Mesenchymal stem cell (in vitro differentiated cells and primary cell): ENCODE measurements at regions not wholly inside any gene's neighbourhood (a gene's known extent, or its start where the extent isn't known, plus 50 kb on each side); places are given as distances from the start of the nearest gene placed in this dataset.

Experiments used
- DNase-seq: peaks from one replicate; pipeline ENCODE4 v3.0.0-alpha.2; 2013
- H2AFZ ChIP-seq: one replicate; pipeline ENCODE4 v1.6.1; 2013; ENCODE audit warnings: low read depth, mild to moderate bottlenecking, control low read depth, inconsistent platforms, low read length, moderate library complexity
- H2AK5ac ChIP-seq: 2 replicates; pipeline ENCODE4 v1.6.1; 2013; ENCODE audit warnings: low read length, moderate library complexity, mild to moderate bottlenecking, inconsistent platforms; ENCODE audit not compliant: severe bottlenecking
- H2BK120ac ChIP-seq: one replicate; pipeline ENCODE4 v1.6.1; 2013; ENCODE audit warnings: low read depth, mild to moderate bottlenecking, inconsistent platforms, low read length, moderate library complexity
- H2BK12ac ChIP-seq, 2 experiments: one replicate each; pipeline ENCODE4 v1.6.1; 2013; ENCODE audit warnings: inconsistent platforms in 2 of 2, low read length in 2 of 2, mild to moderate bottlenecking in 2 of 2, moderate library complexity in 2 of 2, control low read depth in 1 of 2
- H2BK15ac ChIP-seq: one replicate; pipeline ENCODE4 v1.6.1; 2013; ENCODE audit warnings: mild to moderate bottlenecking, low read depth, inconsistent platforms; ENCODE audit not compliant: poor library complexity, severe bottlenecking
- H2BK5ac ChIP-seq: 2 replicates; pipeline ENCODE4 v1.6.1; 2013; ENCODE audit warnings: low read depth, mild to moderate bottlenecking, low read length, control low read depth, inconsistent platforms; ENCODE audit not compliant: poor library complexity, severe bottlenecking
- H3K14ac ChIP-seq, 2 experiments: one replicate each; pipeline ENCODE4 v1.6.1; 2013; ENCODE audit warnings: inconsistent platforms in 2 of 2, low read length in 2 of 2, control low read depth in 1 of 2, mild to moderate bottlenecking in 1 of 2, moderate library complexity in 1 of 2
- H3K18ac ChIP-seq, 2 experiments: one replicate each; pipeline ENCODE4 v1.6.1; 2013; ENCODE audit warnings: inconsistent platforms in 2 of 2, low read length in 2 of 2, control low read depth in 1 of 2, low read depth in 1 of 2, mild to moderate bottlenecking in 1 of 2
- H3K23ac ChIP-seq, 2 experiments: one replicate each; pipeline ENCODE4 v1.6.1; 2013; ENCODE audit warnings: inconsistent platforms in 2 of 2, low read length in 2 of 2, mild to moderate bottlenecking in 2 of 2, moderate library complexity in 2 of 2, control low read depth in 1 of 2
- H3K27ac ChIP-seq: 2 replicates; pipeline ENCODE4 v1.5.1; 2013; ENCODE audit warnings: mild to moderate bottlenecking, moderate library complexity, low read length, control low read depth, inconsistent platforms; ENCODE audit not compliant: poor library complexity, severe bottlenecking
- H3K27me3 ChIP-seq, 2 experiments: 2 replicates each; pipeline versions ENCODE4 v1.6.1 to v1.7.0; 2013; ENCODE audit warnings: low read length in 2 of 2, mild to moderate bottlenecking in 2 of 2, moderate library complexity in 2 of 2, control low read depth in 1 of 2, inconsistent platforms in 1 of 2; ENCODE audit not compliant: control insufficient read depth in 1 of 2, insufficient read depth in 1 of 2
- H3K36me3 ChIP-seq, 2 experiments: 2 replicates each; pipeline versions ENCODE4 v1.6.1 to v1.7.0; 2013; ENCODE audit warnings: low read length in 2 of 2, control low read depth in 1 of 2, inconsistent platforms in 1 of 2, low read depth in 1 of 2, mild to moderate bottlenecking in 1 of 2; ENCODE audit not compliant: insufficient read depth in 2 of 2, control insufficient read depth in 1 of 2
- H3K4ac ChIP-seq, 2 experiments: one replicate each; pipeline ENCODE4 v1.6.1; 2013; ENCODE audit warnings: inconsistent platforms in 2 of 2, low read length in 2 of 2, mild to moderate bottlenecking in 2 of 2, moderate library complexity in 2 of 2, control low read depth in 1 of 2, low read depth in 1 of 2
- H3K4me1 ChIP-seq: 2 replicates; pipeline ENCODE4 v1.6.1; 2013; ENCODE audit warnings: low read depth, low read length, control low read depth; ENCODE audit not compliant: control insufficient read depth, insufficient read depth
- H3K4me2 ChIP-seq: 2 replicates; pipeline ENCODE4 v1.6.1; 2013; ENCODE audit warnings: low read length, mild to moderate bottlenecking, inconsistent platforms; ENCODE audit not compliant: poor library complexity, severe bottlenecking
- H3K4me3 ChIP-seq, 2 experiments: 2 replicates each; pipeline versions ENCODE4 v1.5.1 to v1.7.0; 2013; ENCODE audit warnings: low read length in 2 of 2, mild to moderate bottlenecking in 2 of 2, control low read depth in 1 of 2, low read depth in 1 of 2; ENCODE audit not compliant: insufficient read depth in 1 of 2
- H3K79me1 ChIP-seq: replicated peaks from 2 replicates; pipeline ENCODE4 v1.6.1; 2013; ENCODE audit warnings: mild to moderate bottlenecking, control low read depth, low read length, inconsistent platforms; ENCODE audit not compliant: poor library complexity, severe bottlenecking
- H3K9ac ChIP-seq: 2 replicates; pipeline ENCODE4 v1.7.0; 2013; ENCODE audit warnings: mild to moderate bottlenecking, low read length, moderate library complexity
- H3K9me3 ChIP-seq: 2 replicates; pipeline ENCODE4 v1.7.0; 2013; ENCODE audit warnings: mild to moderate bottlenecking, low read length; ENCODE audit not compliant: control insufficient read depth
- H4K8ac ChIP-seq: one replicate; pipeline ENCODE4 v1.6.1; 2013; ENCODE audit warnings: inconsistent platforms, mild to moderate bottlenecking, low read length, moderate library complexity
- H4K91ac ChIP-seq: one replicate; pipeline ENCODE4 v1.6.1; 2013; ENCODE audit warnings: mild to moderate bottlenecking, low read length, inconsistent platforms
- WGBS: methylation state at CpG from one replicate; pipeline ENCODE4 v1.1.7; 2013; ENCODE audit warnings: mixed read lengths; 5-methylcytosine and 5-hydroxymethylcytosine counted together

- peak overlapping the region in 1 of 2 experiments; percentile 26 for H3K4me3 ChIP-seq
- H3K79me1 ChIP-seq, result no peaks in the 10 kb centered on the region
- H3K9me3 ChIP-seq, result no peaks in the 10 kb centered on the region
- no peak overlapping the region for H3K4me2 ChIP-seq
- H4K91ac ChIP-seq, result no peak overlapping the region
- peak overlapping the region; percentile 73 for H3K9ac ChIP-seq
- H2BK120ac ChIP-seq, result no peak overlapping the region
- H2AK5ac ChIP-seq, result peak overlapping the region; percentile 71
- no peak overlapping the region for H2BK5ac ChIP-seq
- peak overlapping the region; percentile 10 for H2AFZ ChIP-seq
- H3K14ac ChIP-seq, result no peak overlapping the region
- H3K36me3 ChIP-seq, result no peaks in the 10 kb centered on the region
- H2BK12ac ChIP-seq, result peak overlapping the region; percentile 14 to 96
- 56% methylated on average over 6 of the region's 7 CpGs for WGBS
- H3K4me1 ChIP-seq, result peaks cover 4% of the 10 kb centered on the region
- H3K23ac ChIP-seq, result peak overlapping the region in 1 of 2 experiments; percentile 77
- no peaks in the 10 kb centered on the region for H3K27me3 ChIP-seq
- H2BK15ac ChIP-seq, result no peak overlapping the region
- H3K27ac ChIP-seq, result no peak overlapping the region
- H3K18ac ChIP-seq, result peak overlapping the region in 1 of 2 experiments; percentile 68
- DNase-seq, result peak; percentile 48
- H4K8ac ChIP-seq, result peak overlapping the region; percentile 20
- peak overlapping the region in 1 of 2 experiments; percentile 11 for H3K4ac ChIP-seq
Measured at GRCh38 chr10:4352414-4352961, 473.5 kb upstream of the AKR1E2 start.

- Histone ChIP-seq H3K9me3 (no peaks in the 10 kb centered on the region), H3K27ac (no peak overlapping the region), H3K4me1 (peaks cover 4% of the 10 kb centered on the region), H3K4me2 (no peak overlapping the region), H2AFZ (no peak overlapping the region), H2BK12ac (peak overlapping the region; percentile 2 to 63), H2BK15ac (no peak overlapping the region), H3K36me3 (no peaks in the 10 kb centered on the region), H3K9ac (peak overlapping the region; percentile 73), H3K23ac (peak overlapping the region in 1 of 2 experiments; percentile 77), H2BK5ac (no peak overlapping the region), H4K91ac (no peak overlapping the region), H2AK5ac (peak overlapping the region; percentile 71), H3K14ac (no peak overlapping the region), H3K27me3 (no peaks in the 10 kb centered on the region), H4K8ac (peak overlapping the region; percentile 20), H3K4me3 (no peak overlapping the region), H3K79me1 (no peaks in the 10 kb centered on the region), H2BK120ac (no peak overlapping the region), H3K4ac (peak overlapping the region in 1 of 2 experiments; percentile 11), H3K18ac (peak overlapping the region in 1 of 2 experiments; percentile 44)
- peak; percentile 86 for DNase-seq
- WGBS, result 62% methylated on average over 2 of the region's 3 CpGs
Measured at GRCh38 chr10:4351723-4352413, 474.1 kb upstream of the AKR1E2 start.

- Histone ChIP-seq H3K9ac (no peak overlapping the region), H3K4me2 (no peak overlapping the region), H3K4me1 (peaks cover 4% of the 10 kb centered on the region), H3K23ac (no peak overlapping the region), H3K18ac (no peak overlapping the region), H3K14ac (no peak overlapping the region), H4K8ac (no peak overlapping the region), H3K27ac (no peak overlapping the region), H3K36me3 (no peaks in the 10 kb centered on the region), H2BK5ac (no peak overlapping the region), H2BK15ac (peak overlapping the region; percentile 17), H3K27me3 (no peaks in the 10 kb centered on the region), H3K9me3 (no peaks in the 10 kb centered on the region), H3K79me1 (no peaks in the 10 kb centered on the region), H2AK5ac (peak overlapping the region; percentile 8), H2BK120ac (no peak overlapping the region), H3K4me3 (no peak overlapping the region), H4K91ac (no peak overlapping the region), H2BK12ac (peak overlapping the region in 1 of 2 experiments; percentile 52), H2AFZ (no peak overlapping the region), H3K4ac (no peak overlapping the region)
- no peak for DNase-seq
- WGBS, result 97% methylated on average over 5 of the region's 6 CpGs
Measured at GRCh38 chr10:4347397-4347796, 478.6 kb upstream of the AKR1E2 start.

- Histone ChIP-seq H3K36me3 (no peaks in the 10 kb centered on the region), H2BK120ac (no peak overlapping the region), H2BK15ac (no peak overlapping the region), H3K18ac (no peak overlapping the region), H3K14ac (no peak overlapping the region), H3K27ac (no peak overlapping the region), H3K4me3 (no peak overlapping the region), H3K27me3 (no peaks in the 10 kb centered on the region), H4K91ac (no peak overlapping the region), H3K4ac (no peak overlapping the region), H2BK12ac (peak overlapping the region in 1 of 2 experiments; percentile 45), H3K4me1 (peaks cover 4% of the 10 kb centered on the region), H2AK5ac (no peak overlapping the region), H3K23ac (no peak overlapping the region), H2BK5ac (no peak overlapping the region), H3K9me3 (no peaks in the 10 kb centered on the region), H3K9ac (peak overlapping the region; percentile 79), H3K79me1 (no peaks in the 10 kb centered on the region), H2AFZ (no peak overlapping the region), H3K4me2 (no peak overlapping the region), H4K8ac (no peak overlapping the region)
- DNase-seq, result peak; percentile 38
- 78% methylated on average over 2 of the region's 2 CpGs for WGBS
Measured at GRCh38 chr10:4345877-4346646, 479.9 kb upstream of the AKR1E2 start.
